Inferior parietal cortex (tissue), 1 donor: ENCODE measurements at regions not wholly inside any gene's neighbourhood (a gene's known extent, or its start where the extent isn't known, plus 50 kb on each side); places are given as distances from the start of the nearest gene placed in this dataset.
A peak's percentile ranks its signal among the peaks of the same experiment; 100 is the strongest.

Experiments
- DNase-seq: peaks from one replicate; pipeline ENCODE4 v3.0.0-alpha.2; 2016; ENCODE audit errors: extremely low spot score

- DNase-seq: no peak
Measured at GRCh38 chr13:89891416-89891815, 1456.1 kb upstream of the MIR17HG start.

GRCh38 chr13:89897681-89898080, 1449.8 kb upstream of the MIR17HG start:
- DNase-seq: no peak

- no peak for DNase-seq
Measured at GRCh38 chr13:89899302-89900103, 1448.0 kb upstream of the MIR17HG start.

DNA sequence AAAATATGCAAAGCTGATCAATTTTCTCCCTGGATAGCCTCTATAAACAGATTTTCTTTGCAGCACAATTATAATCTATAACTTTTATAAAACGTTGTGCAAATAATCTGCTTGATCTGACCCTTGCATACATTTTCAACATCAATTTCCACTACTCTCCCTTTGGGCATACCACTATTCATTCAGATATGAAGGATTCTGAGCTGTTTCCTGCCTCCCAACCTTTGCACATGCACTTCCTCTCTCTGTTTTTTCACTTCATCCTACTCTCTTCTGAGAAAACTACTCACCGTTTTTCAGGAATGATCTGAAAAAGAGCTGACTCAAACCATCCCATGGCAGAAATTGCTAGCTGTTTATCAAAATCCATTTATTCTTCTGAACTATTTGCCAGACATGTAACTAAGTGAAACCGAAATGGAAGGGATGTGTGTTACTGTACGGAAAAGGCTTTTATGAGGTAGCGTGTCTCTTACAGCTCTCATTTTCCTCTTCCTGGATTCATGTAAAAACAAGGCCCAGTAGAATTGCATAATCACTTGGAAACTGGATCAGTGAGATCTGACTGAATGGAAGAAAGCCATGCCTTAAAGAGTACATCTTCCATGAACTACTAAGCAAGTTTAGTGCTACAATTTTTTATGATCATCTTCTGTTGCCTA, 1447.3 kb upstream of the MIR17HG start:
- DNase-seq: no peak

GRCh38 chr13:89902223-89902622, 1445.3 kb upstream of the MIR17HG start:
- DNase-seq: no peak

DNA sequence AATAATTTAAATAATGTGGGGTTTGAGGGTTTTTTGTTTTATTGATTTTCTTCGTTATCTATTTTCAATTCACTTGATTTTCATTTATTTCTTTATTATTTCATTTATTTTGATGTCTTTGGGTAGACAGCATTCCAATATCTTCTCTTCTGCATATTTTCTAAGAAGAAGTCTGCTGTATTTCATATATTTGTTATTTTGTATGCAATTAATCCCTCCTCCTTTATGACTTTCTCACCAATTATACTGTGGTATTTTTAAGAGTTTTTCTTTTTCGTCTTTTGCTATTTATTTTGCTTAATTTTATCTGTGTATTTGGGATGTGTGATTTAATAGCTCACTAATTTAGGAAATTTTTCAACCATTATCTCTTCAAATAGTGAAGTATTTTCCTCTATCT, 1444.4 kb upstream of the MIR17HG start:
- DNase-seq: no peak

- DNase-seq: no peak
Measured at GRCh38 chr13:89910166-89910565, 1437.3 kb upstream of the MIR17HG start.

- no peak for DNase-seq
Measured at GRCh38 chr13:89916551-89916950, 1430.9 kb upstream of the MIR17HG start.

DNA sequence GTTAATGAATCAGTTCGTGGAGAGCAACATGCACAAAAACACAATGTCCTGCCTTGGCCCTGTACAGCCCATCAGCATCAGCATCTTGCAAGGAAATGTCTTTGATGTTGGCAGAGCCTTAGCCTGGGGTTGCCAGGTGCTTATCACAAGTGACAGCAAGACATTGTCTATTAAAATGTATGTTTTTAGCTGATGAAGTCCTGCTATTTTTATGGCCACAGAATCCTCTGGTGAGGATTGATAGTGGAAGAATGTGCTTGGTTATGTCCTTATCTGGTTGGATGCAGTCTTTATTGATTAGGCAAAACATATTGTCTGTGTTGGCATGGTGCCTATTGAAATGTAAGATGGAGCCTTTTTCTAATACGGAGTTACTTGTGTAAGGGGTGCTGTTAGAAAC, 1427.0 kb upstream of the MIR17HG start:
- DNase-seq: no peak

DNA sequence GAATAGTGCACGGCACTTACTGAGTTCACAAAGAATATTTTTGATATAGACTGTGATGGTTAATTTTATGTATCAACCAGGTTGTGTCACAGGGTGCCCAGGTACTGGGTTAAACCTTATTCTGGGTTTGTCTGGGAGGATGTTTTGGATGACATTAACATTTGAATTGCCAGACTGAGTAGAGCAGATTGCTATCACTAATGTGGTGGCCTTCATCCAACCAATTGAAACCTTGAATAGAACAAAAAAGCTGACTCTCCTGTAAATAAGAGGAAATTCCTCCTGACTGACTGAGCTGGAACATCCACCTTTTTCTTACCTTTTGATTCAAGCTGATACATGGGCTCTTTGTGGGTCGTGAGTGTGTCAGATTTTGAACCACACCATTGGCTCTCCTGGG, 1424.4 kb upstream of the MIR17HG start:
- no peak for DNase-seq

GRCh38 chr13:89923736-89924135, 1423.8 kb upstream of the MIR17HG start:
- no peak for DNase-seq

- peak; percentile 37 for DNase-seq
Measured at GRCh38 chr13:89925107-89925506, 1422.4 kb upstream of the MIR17HG start.

- no peak for DNase-seq
Measured at GRCh38 chr13:89930861-89931260, 1416.6 kb upstream of the MIR17HG start.

DNA sequence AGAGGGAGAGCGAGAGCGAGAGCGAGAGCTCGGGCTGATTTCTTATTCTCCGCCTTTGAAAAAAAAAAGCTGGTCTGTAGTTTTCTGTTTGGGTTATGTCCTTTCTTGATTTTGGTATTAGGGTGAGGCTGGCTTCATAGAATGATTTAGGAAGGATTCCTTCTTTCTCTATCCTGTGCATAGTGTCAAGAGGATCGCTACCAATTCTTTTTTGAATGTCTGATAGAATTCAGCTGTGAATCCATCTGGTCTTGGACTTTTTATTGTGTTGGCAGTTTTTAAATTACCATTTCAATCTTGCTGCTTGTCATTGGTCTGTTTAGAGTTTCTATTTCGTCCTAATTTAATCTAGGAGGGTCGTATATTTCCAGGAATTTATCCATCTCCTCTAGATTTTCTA, 1414.6 kb upstream of the MIR17HG start:
- DNase-seq: no peak

GRCh38 chr13:89936256-89936655, 1411.2 kb upstream of the MIR17HG start:
- DNase-seq: no peak

DNA sequence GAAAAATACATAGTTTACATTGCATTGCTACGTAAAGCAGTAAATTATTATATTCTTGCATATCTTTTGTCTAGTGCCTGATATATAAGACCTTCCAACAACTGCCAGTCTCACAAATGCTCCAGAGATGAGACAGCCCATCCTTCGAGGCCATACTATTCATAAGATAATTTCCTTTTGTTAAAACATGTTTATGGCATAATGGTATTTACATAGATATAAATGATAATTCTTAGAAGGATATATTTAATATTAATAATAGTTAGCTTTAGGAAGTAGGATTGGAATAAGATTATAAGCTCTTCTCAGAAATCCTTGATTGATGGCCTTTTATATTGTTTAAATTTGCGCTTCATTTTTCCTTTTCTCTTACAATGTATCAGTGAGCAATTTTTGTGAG, 1410.1 kb upstream of the MIR17HG start:
- DNase-seq: no peak

GRCh38 chr13:89940383-89940782, 1407.1 kb upstream of the MIR17HG start:
- no peak for DNase-seq

DNA sequence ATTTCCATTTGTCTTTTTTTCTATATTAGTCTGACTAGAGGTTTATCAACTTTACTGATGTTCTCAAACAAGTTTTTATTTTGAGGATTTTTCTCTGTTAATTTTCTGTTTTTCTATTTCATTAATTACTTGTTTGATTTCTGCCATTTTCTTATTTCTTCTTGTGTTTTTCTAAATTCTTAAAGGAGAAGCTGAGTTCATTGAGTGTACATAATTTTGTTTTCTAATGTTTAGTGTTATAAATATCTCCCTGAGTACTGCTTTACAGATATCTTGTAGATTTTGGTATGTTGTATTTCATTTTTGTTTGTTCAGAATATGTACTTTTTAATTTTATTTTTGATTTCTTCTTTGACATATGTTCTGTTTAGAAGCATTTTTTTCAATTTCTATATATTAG, 1404.3 kb upstream of the MIR17HG start:
- DNase-seq: no peak

DNA sequence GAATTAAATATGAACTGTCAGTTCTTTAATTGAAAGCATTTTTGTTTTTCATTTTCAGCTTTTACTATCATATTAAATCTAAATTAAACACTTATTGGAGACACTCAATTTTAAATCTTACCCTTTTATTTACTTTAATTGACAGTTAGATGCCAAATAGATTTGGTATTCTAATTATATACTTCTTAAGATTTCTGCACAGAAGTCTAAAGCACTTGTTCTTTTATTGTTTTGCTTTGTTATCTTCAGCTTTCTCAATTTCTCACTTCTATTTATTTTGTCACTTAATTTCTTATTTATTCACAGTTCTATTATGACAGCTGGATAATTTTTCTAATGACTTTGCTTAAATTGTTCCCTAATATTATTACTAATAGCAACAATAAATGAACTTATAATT, 1397.3 kb upstream of the MIR17HG start:
- DNase-seq: no peak

DNA sequence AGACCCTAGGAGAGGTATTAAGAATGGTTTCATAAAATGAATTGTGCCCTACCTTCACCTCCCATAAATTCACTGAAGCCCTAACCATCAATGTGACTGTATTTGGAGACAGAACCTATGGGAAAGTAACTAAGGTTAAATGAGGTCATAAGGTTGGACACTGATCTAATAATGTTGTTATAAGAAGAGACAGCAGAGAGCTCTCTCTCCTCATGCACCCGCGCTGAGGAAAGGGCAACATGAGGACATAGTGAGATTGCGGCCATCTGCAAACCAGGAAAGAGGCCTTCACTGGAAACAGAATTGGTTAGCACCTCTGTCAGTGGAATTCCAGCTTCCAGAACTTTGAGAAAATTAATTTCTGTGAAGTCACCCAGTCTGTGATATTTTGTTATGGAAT, 1396.1 kb upstream of the MIR17HG start:
- DNase-seq: no peak

GRCh38 chr13:89953581-89953980, 1393.9 kb upstream of the MIR17HG start:
- no peak for DNase-seq

DNA sequence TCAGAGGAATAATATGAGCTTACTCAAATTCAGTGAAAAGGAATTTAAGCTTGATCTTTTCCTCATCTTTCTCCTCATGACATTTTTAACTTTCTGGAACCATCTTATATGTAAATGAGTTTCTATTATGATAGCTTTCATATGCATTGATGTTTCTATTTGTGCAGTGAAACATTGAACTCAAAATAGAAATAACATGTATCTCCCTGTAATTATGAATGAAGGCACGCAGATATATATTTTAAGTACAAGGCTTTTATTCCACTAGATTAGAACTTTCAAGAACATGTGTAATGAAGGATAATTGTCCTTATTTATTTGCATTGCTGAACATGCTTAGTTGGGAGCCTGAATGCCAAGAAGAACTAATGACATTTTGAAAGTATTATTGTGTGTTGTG, 1391.7 kb upstream of the MIR17HG start:
- no peak for DNase-seq

- no peak for DNase-seq
Measured at GRCh38 chr13:89959074-89959473, 1388.4 kb upstream of the MIR17HG start.

GRCh38 chr13:89965252-89965651, 1382.2 kb upstream of the MIR17HG start:
- DNase-seq: no peak
